ENCODE measurements at regions not wholly inside any gene's neighbourhood (a gene's known extent, or its start where the extent isn't known, plus 50 kb on each side); places are given as distances from the start of the nearest gene placed in this dataset.

DNA sequence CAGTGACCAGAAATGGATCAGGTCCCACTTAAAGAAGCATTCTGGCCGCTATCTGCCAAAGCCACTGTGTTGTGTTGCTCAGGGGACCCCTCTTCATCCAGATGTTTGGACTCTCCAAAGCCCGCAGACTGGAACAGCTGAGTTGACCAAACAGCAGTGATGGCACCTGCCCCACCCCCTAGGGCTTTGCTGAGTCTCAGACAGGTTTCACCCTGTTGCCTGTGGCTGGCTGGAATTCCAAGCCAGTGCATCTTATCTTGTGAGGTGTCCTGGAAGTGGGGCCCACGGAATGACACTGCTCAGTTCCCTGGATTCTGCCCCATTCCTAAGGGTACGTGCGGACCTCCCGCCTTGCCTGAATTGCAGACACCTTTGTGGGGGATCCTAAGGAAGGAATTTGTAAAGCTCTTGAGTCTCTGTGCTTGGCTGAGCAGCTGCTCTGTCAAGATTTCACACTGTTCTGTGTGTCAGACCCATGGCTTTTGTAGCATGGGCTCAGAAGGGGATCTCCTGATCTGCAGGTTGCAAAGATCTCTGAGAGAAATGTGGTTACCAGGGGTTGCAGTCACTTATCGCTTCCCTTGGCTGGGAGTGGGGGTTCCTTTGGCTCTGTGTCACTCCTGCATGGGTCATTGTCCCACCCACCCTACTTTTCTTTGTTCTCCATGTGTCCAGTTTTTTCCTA is 1707.9 kb upstream of the PCDH10 start:
- TF ChIP-seq SMC3 (IDR thresholded peaks at IDR 0.05; ENCODE audit: low read depth, low read length) (no peak), POLR2A (IDR thresholded peaks at IDR 0.05; ENCODE audit: low read depth, low read length) (no peak), MAZ (IDR thresholded peaks at IDR 0.05; ENCODE audit: borderline replicate concordance, low read depth, low read length) (no peak), FOS (IDR thresholded peaks at IDR 0.05; ENCODE audit: low read depth, low read length) (no peak), MAFK (IDR thresholded peaks at IDR 0.05; ENCODE audit: low read depth, low read length) (no peak), RCOR1 (IDR thresholded peaks at IDR 0.05; ENCODE audit: insufficient replicate concordance, low read length) (no peak), RAD21 (IDR thresholded peaks at IDR 0.05; ENCODE audit: low read length) (no peak), NFE2L2 (IDR thresholded peaks at IDR 0.05; ENCODE audit: low read depth, low read length) (no peak), MXI1 (IDR thresholded peaks at IDR 0.05; ENCODE audit: borderline replicate concordance, low read depth, low read length) (no peak)
- TF ChIP-seq, protein P1, sequence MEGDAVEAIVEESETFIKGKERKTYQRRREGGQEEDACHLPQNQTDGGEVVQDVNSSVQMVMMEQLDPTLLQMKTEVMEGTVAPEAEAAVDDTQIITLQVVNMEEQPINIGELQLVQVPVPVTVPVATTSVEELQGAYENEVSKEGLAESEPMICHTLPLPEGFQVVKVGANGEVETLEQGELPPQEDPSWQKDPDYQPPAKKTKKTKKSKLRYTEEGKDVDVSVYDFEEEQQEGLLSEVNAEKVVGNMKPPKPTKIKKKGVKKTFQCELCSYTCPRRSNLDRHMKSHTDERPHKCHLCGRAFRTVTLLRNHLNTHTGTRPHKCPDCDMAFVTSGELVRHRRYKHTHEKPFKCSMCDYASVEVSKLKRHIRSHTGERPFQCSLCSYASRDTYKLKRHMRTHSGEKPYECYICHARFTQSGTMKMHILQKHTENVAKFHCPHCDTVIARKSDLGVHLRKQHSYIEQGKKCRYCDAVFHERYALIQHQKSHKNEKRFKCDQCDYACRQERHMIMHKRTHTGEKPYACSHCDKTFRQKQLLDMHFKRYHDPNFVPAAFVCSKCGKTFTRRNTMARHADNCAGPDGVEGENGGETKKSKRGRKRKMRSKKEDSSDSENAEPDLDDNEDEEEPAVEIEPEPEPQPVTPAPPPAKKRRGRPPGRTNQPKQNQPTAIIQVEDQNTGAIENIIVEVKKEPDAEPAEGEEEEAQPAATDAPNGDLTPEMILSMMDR (conservative IDR thresholded peaks at IDR 0.05; ENCODE audit: low read depth, low read length): no peak
- TF ChIP-seq, protein P2, sequence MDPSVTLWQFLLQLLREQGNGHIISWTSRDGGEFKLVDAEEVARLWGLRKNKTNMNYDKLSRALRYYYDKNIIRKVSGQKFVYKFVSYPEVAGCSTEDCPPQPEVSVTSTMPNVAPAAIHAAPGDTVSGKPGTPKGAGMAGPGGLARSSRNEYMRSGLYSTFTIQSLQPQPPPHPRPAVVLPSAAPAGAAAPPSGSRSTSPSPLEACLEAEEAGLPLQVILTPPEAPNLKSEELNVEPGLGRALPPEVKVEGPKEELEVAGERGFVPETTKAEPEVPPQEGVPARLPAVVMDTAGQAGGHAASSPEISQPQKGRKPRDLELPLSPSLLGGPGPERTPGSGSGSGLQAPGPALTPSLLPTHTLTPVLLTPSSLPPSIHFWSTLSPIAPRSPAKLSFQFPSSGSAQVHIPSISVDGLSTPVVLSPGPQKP (IDR thresholded peaks at IDR 0.05; ENCODE audit: borderline replicate concordance, low read depth, low read length): no peak

Data from IMR-90 (cell line).